ENCODE measurements at regions not wholly inside any gene's neighbourhood (a gene's known extent, or its start where the extent isn't known, plus 50 kb on each side); places are given as distances from the start of the nearest gene placed in this dataset.
A peak's percentile ranks its signal among the peaks of the same experiment; 100 is the strongest.
"Not testable (repeated sequence)": the region's sequence is repeated elsewhere in the genome, so short reads cannot be mapped to it uniquely, and the experiment has no call there.

DNA sequence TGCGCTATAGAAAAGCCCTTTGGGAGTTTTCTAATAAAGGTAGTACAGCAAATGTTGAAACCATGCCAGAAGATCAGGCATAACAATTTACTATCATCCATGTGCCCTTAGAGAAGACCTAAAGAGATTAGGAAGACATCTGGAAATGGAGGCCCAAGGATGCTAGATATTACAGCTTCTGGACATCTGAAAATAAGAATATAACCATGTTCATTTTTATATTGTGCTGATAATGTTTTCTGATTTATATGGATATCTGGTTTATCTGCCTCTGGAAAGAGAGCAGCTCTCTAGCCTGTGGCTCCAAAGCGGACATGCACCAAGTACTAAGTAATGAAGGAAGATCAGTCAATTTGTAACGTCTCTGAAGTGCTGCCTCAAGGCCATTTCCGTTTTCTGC, 478.0 kb upstream of the DDX18 start:
- no peak for DNase-seq (ENCODE audit: low read depth in 4 of 4, low spot score in 3 of 4)

DNA sequence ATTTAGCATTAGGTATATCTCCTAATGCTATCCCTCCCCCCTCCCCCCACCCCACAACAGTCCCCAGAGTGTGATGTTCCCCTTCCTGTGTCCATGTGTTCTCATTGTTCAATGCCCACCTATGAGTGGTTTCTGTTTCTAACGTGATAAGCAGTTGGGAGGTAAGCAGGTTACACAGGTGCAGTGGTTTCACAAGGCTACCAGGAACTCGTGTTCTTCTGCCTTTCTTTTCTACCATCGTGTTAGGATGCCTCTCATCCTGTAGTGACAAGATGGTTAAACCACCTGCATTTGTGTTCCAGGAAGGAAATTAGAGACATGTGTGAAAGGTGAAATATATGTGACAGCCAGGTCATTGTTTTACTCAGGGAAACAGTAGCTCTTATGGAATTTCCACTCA, 476.5 kb upstream of the DDX18 start:
- DNase-seq (ENCODE audit: low read depth in 4 of 4, low spot score in 3 of 4): not testable (repeated sequence)

GRCh38 chr2:117339980-117340379, 474.5 kb upstream of the DDX18 start:
- no peak for DNase-seq (ENCODE audit: low read depth in 4 of 4, low spot score in 3 of 4)

GRCh38 chr2:117341690-117342089, 472.8 kb upstream of the DDX18 start:
- DNase-seq (ENCODE audit: low read depth in 4 of 4, low spot score in 3 of 4): no peak

DNA sequence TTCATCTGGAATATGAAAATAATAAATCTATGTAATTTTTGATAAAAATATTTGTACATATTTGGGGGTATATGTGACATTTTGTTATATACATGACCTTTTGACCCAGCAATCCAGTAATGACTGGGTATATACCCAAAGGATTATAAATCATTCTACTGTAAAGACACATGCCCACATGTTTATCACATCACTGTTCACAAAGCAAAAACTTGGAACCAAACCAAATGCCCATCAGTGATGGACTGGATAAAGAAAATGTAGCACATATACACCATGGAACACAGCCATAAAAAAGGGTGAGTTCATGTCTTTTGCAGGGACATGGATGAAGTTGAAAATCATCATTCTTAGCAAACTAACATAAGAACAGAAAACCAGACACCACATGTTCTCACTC, 472.1 kb upstream of the DDX18 start:
- no peak for DNase-seq (ENCODE audit: low read depth in 4 of 4, low spot score in 3 of 4)

GRCh38 chr2:117349687-117350086, 464.8 kb upstream of the DDX18 start:
- DNase-seq (ENCODE audit: low read depth in 4 of 4, low spot score in 3 of 4): no peak

DNA sequence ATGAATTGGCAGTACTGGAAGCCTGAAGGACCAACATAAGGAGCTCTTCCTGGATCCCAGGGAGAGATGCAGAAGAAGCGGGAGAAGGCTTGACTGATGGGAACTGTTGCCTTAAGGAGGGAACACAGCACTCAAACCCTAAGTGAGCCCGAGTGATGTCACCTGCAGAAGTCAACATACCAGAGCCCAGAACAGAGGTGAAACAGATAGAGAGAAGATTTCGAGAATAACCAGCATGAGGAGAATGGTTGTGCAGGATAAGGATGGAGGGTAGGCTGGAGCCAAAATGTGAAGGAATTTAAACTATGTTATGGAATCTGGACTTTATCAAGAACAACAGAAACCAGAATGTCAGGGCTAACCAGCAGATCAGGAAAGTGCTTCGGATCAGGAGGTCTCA, 463.1 kb upstream of the DDX18 start:
- no peak for DNase-seq (ENCODE audit: low read depth in 4 of 4, low spot score in 3 of 4)

GRCh38 chr2:117359266-117359914, 455.1 kb upstream of the DDX18 start:
- no peak for DNase-seq (ENCODE audit: low read depth in 4 of 4, low spot score in 3 of 4)

DNA sequence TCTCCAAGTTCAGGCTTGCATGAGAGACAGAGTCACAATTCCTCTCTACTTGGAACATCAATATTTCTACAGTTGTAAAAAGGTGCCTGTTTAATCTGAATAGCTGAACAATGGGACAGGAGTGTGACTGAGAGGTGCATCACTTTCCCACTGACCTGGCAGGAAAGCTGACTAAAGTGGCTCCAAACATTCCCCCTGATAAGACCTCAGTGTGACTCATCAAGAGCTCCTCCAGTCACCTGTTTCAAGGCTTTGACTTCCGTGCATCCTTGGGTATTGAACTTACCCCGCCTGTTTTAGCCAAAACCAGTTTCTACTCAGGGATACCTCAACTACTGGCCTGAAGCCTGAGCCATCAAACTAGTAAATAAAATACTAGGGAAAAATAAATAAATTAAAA, 453.9 kb upstream of the DDX18 start:
- DNase-seq (ENCODE audit: low read depth in 4 of 4, low spot score in 3 of 4): no peak

GRCh38 chr2:117378653-117379052, 435.8 kb upstream of the DDX18 start:
- DNase-seq (ENCODE audit: low read depth in 4 of 4, low spot score in 3 of 4): no peak

DNA sequence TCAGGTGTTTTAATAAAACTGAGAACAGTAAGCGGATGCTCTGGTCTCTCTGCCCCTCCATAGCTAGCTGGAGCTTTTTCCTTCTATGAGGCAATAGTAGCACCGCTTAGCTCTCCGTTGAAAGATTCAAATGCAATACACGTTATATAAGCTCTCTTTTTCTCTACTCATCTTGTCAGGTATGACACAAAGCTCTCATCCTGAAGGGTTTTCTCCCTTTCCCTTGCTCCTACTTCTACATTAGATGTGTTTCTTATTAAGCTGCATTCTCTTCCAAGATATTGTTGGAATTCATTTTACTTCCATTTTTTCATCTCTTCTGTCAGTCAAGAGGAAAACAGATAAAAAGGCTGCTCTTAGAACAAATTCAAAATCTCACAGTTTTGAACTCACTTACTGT, 434.6 kb upstream of the DDX18 start:
- DNase-seq (ENCODE audit: low read depth in 4 of 4, low spot score in 3 of 4): no peak

DNA sequence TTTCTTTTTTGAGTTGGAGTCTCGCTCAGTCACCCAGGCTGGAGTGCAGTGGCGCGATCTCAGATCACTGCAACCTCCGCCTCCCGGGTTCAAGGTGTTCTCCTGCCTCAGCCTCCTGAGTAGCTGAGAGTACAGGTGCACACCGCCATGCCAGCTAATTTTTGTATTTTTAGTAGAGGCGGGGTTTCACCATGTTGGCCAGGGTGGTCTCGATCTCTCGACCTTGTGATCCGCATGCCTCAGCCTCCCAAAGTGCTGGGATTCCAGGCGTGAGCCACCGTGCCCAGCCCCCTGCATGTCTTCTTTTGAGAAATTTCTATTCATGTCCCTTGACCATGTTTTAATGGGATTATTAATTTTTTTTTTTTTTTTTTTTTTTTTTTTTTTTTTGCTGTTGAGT, 430.5 kb upstream of the DDX18 start:
- DNase-seq (ENCODE audit: low read depth in 4 of 4, low spot score in 3 of 4): not testable (repeated sequence)

- no peak for DNase-seq (ENCODE audit: low read depth in 4 of 4, low spot score in 3 of 4)
These were observed 418.3 kb upstream of the DDX18 start for GRCh38 chr2:117396161-117396560.

DNA sequence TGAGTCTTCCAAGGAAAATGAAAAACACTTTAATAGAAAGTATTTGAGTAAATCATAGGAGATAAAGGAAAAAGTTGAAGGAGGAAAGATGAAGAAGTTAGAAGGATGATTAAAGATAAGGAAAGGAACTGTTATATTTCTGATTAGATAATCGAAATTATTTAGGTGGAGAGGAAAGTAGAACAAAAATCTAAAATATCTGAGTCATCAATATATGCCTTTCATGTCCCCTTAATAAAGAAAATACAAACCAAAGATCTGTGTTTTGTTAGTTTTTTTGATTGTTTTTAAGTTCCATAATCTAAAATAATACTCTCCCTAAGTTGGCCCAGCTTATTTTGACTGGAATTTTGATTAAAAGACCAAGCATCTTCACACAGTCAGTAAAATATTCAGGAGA, 412.9 kb upstream of the DDX18 start:
- no peak for DNase-seq (ENCODE audit: low read depth in 4 of 4, low spot score in 3 of 4)

- DNase-seq (ENCODE audit: low read depth in 4 of 4, low spot score in 3 of 4): no peak
These were observed 408.0 kb upstream of the DDX18 start for GRCh38 chr2:117406443-117406842.

GRCh38 chr2:117407746-117408145, 406.7 kb upstream of the DDX18 start:
- no peak for DNase-seq (ENCODE audit: low read depth in 4 of 4, low spot score in 3 of 4)

GRCh38 chr2:117409443-117409842, 405.0 kb upstream of the DDX18 start:
- no peak for DNase-seq (ENCODE audit: low read depth in 4 of 4, low spot score in 3 of 4)

- no peak for DNase-seq (ENCODE audit: low read depth in 4 of 4, low spot score in 3 of 4)
These were observed 402.5 kb upstream of the DDX18 start for GRCh38 chr2:117411983-117412382.

- no peak for DNase-seq (ENCODE audit: low read depth in 4 of 4, low spot score in 3 of 4)
These were observed 381.7 kb upstream of the DDX18 start for GRCh38 chr2:117432746-117433145.

DNA sequence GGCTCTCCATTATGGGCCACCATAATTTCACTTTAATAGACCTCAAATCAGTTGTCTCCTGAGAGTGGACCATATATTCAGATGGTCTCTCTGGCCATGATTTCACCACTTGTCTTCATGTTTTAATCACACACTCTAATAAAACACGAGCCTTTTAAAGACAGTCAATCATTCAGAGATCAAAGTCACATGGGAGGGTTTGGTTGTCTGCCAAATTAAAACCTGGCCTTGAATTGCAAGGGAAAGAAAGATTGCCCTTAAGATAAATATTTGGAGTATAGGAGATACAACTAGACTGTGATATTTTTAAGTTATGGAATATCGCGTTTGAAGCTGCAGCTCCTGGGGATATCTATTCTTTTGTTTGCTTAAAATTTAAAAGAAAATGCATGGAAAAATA, 377.8 kb upstream of the DDX18 start:
- no peak for DNase-seq (ENCODE audit: low read depth in 4 of 4, low spot score in 3 of 4)

- DNase-seq (ENCODE audit: low read depth in 4 of 4, low spot score in 3 of 4): peak in 2 of 4 donors; percentile 5 to 10
These were observed 344.0 kb upstream of the DDX18 start for GRCh38 chr2:117470311-117471095.

DNA sequence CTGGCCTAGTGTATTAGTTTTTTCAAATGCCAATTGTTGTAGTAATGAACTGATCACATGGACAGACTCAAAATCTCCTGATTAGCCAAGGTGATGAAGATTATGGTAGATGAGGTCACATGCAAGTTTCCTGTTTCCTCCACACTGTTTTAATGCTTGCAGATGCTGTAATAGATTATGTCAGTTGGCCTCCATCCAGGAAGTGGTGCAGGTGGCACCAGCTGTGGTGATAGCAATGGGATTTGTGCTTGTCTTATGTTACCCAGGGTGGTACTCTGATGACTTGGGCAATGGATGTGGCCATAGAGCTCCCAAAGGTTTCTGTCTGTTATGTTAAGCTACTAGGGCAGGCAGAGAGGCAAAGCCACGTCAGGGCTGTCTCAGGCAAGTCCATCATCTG, 332.9 kb upstream of the DDX18 start:
- DNase-seq (ENCODE audit: low read depth in 4 of 4, low spot score in 3 of 4): no peak

Measured in right renal pelvis (tissue), 4 donors.